Germinal center (tissue), 1 donor: ENCODE measurements at regions not wholly inside any gene's neighbourhood (a gene's known extent, or its start where the extent isn't known, plus 50 kb on each side); places are given as distances from the start of the nearest gene placed in this dataset.
"Not testable (repeated sequence)": the region's sequence is repeated elsewhere in the genome, so short reads cannot be mapped to it uniquely, and the experiment has no call there.

Experiments used
- DNase-seq: peaks from one replicate; pipeline ENCODE4 v3.0.0; 2012; ENCODE audit warnings: mixed read lengths, low spot score

- no peak for DNase-seq
These were observed 129.8 kb downstream of the SEC23A start for GRCh38 chr14:38973083-38973700.

- no peak for DNase-seq
These were observed 130.5 kb downstream of the SEC23A start for GRCh38 chr14:38972511-38972910.

GRCh38 chr14:38971258-38971921, 131.6 kb downstream of the SEC23A start:
- DNase-seq = no peak

GRCh38 chr14:38964630-38965029, 138.4 kb downstream of the SEC23A start:
- DNase-seq = no peak

GRCh38 chr14:38960946-38961531, 142.0 kb downstream of the SEC23A start:
- no peak for DNase-seq

GRCh38 chr14:38959021-38959420, 144.0 kb downstream of the SEC23A start:
- DNase-seq = no peak

- no peak for DNase-seq
These were observed 144.4 kb downstream of the SEC23A start for GRCh38 chr14:38958589-38958988.

- DNase-seq = no peak
These were observed 151.6 kb downstream of the SEC23A start for GRCh38 chr14:38951451-38951850.

- no peak for DNase-seq
These were observed 152.4 kb downstream of the SEC23A start for GRCh38 chr14:38950676-38951075.

- no peak for DNase-seq
These were observed 154.5 kb downstream of the SEC23A start for GRCh38 chr14:38948576-38948975.

- DNase-seq = no peak
These were observed 154.9 kb downstream of the SEC23A start for GRCh38 chr14:38948171-38948570.

GRCh38 chr14:38947343-38947742, 155.7 kb downstream of the SEC23A start:
- no peak for DNase-seq

- no peak for DNase-seq
These were observed 158.3 kb downstream of the SEC23A start for GRCh38 chr14:38944691-38945090.

- DNase-seq = no peak
These were observed 161.5 kb downstream of the SEC23A start for GRCh38 chr14:38941488-38941887.

GRCh38 chr14:38932653-38933000, 170.4 kb downstream of the SEC23A start:
- DNase-seq = not testable (repeated sequence)

- no peak for DNase-seq
These were observed 170.9 kb downstream of the SEC23A start for GRCh38 chr14:38931969-38932652.

- DNase-seq = no peak
These were observed 172.1 kb downstream of the SEC23A start for GRCh38 chr14:38930898-38931297.

GRCh38 chr14:38930022-38930421, 173.0 kb downstream of the SEC23A start:
- no peak for DNase-seq

GRCh38 chr14:38929416-38929815, 173.6 kb downstream of the SEC23A start:
- DNase-seq = no peak

- not testable (repeated sequence) for DNase-seq
These were observed 181.1 kb downstream of the SEC23A start for GRCh38 chr14:38921893-38922292.

GRCh38 chr14:38915125-38915524, 187.9 kb downstream of the SEC23A start:
- DNase-seq = no peak

GRCh38 chr14:38910092-38910491, 192.9 kb downstream of the SEC23A start:
- DNase-seq = no peak

GRCh38 chr14:38904959-38905358, 198.1 kb downstream of the SEC23A start:
- no peak for DNase-seq
